Activated naive CD4-positive, alpha-beta T cell treated with anti-CD3 and anti-CD28 coated beads, Interleukin-2, amount 50 U/mL, for 24 hours (primary cell): ENCODE measurements at regions not wholly inside any gene's neighbourhood (a gene's known extent, or its start where the extent isn't known, plus 50 kb on each side); places are given as distances from the start of the nearest gene placed in this dataset.

ENCODE experiments used
- H3K27ac Mint-ChIP-seq: one replicate; pipeline ENCODE4 v1.8.0; 2021; ENCODE audit warnings: mild to moderate bottlenecking, mixed read lengths
- H3K27me3 Mint-ChIP-seq: one replicate; pipeline ENCODE4 v1.8.0; 2021; ENCODE audit warnings: mixed read lengths
- H3K36me3 Mint-ChIP-seq: one replicate; pipeline ENCODE4 v1.8.0; 2021; ENCODE audit warnings: mixed read lengths
- H3K4me1 Mint-ChIP-seq: one replicate; pipeline ENCODE4 v1.8.0; 2021; ENCODE audit warnings: mixed read lengths
- H3K4me3 Mint-ChIP-seq: one replicate; pipeline ENCODE4 v1.8.0; 2021; ENCODE audit warnings: mild to moderate bottlenecking, mixed read lengths
- H3K9me3 Mint-ChIP-seq: one replicate; pipeline ENCODE4 v1.8.0; 2021; ENCODE audit warnings: mixed read lengths

DNA sequence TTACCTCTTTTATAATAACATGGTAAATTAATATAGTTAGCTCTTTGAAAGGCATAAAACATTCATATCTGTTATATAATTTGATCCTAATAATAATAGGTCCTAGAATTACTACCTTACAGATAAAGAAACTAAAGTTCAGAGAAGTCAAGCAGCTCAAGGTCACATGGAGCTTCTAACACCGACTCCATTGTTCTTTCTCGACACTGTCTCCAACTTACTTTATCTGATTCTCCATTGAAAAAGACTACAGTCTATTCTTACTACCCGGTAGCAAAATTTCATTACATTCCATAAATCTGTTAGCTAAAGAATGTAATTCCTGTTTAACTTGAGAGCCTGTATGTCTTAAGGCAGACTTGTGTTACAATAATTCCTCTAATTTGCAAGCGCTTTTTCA is 96.3 kb upstream of the TMEM161B start:
- no peaks in the 10 kb centered on the region for H3K4me1 Mint-ChIP-seq
- H3K27ac Mint-ChIP-seq: no peak overlapping the region
- H3K4me3 Mint-ChIP-seq: no peak overlapping the region
- H3K36me3 Mint-ChIP-seq: no peaks in the 10 kb centered on the region
- peaks cover 10% of the 10 kb centered on the region for H3K27me3 Mint-ChIP-seq
- H3K9me3 Mint-ChIP-seq: no peaks in the 10 kb centered on the region

DNA sequence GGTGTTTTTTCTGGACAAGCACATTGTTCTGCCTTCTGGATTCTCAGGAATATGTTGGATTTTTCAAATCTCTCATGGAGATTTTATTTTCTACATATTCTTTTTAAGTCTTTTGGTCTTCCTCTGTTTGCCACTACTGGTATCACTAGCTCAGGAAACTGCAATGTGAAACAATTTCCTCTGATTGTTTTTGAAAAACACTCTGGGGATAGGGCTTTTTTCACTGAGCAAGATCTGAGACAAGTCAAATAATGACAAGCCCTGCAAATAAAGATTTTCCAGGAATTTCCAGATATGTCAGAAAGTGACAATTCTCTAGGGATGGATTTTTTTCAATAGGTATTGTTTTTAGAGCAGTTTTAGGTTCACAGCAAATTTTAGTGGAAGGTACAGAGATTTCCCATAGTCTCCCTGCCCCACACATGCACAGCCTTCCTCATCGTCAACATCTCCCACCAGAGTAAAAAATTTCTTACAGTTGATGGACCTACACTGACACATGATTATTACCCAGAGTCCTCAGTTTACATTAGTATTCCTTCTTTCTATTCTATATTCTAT is 86.9 kb upstream of the TMEM161B start:
- H3K4me3 Mint-ChIP-seq: no peak overlapping the region
- H3K27me3 Mint-ChIP-seq: no peaks in the 10 kb centered on the region
- H3K9me3 Mint-ChIP-seq: peaks cover 8% of the 10 kb centered on the region
- H3K36me3 Mint-ChIP-seq: no peaks in the 10 kb centered on the region
- H3K4me1 Mint-ChIP-seq: no peaks in the 10 kb centered on the region
- no peak overlapping the region for H3K27ac Mint-ChIP-seq

DNA sequence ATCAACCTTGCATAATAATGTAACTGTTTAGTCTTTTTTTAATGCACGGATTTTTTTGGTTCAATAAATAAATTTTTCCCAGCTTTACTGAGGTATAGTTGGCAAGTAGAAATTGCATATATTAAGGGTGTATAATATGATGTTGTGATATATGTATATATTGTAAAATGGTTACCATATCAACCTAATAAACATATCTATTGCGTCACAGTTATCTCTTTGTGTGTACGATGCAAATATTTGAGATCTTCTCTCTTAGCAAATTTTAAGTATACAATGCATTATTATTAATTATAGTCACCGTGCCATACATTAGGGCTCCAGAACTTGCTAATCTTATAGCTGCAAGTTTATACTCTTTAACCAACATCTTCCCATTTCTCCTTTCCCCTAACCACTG is 57.2 kb upstream of the TMEM161B start:
- no peak overlapping the region for H3K27ac Mint-ChIP-seq
- no peaks in the 10 kb centered on the region for H3K36me3 Mint-ChIP-seq
- H3K4me3 Mint-ChIP-seq: no peak overlapping the region
- H3K4me1 Mint-ChIP-seq: no peaks in the 10 kb centered on the region
- H3K9me3 Mint-ChIP-seq: no peaks in the 10 kb centered on the region
- no peaks in the 10 kb centered on the region for H3K27me3 Mint-ChIP-seq

DNA sequence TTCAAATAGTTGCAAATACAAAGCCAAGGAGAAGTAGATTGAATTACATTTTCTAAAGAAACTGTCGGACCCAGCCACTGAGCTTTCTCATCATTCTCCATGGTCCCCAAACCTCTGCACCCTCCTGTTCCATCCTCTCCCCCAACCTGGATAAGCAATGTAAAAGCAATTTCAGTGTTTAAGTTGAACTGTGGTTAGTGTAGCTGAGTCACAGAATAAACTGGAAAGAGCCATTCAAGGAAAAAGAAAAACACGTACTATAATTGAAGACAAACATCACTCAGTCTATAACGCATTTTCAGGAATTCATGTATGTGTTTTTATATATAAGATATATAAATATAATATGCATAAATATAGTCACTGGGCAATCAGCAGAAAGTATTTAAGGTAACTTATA is 54.1 kb upstream of the TMEM161B start:
- Mint-ChIP-seq H3K4me3 (no peak overlapping the region), H3K27ac (no peak overlapping the region), H3K9me3 (no peaks in the 10 kb centered on the region), H3K4me1 (no peaks in the 10 kb centered on the region), H3K36me3 (peaks cover 2% of the 10 kb centered on the region), H3K27me3 (no peaks in the 10 kb centered on the region)
